Activated naive CD4-positive, alpha-beta T cell treated with Interleukin-2 at 50 U/mL for 16 hours (primary cell): ENCODE measurements at regions not wholly inside any gene's neighbourhood (a gene's known extent, or its start where the extent isn't known, plus 50 kb on each side); places are given as distances from the start of the nearest gene placed in this dataset.
"Not testable (repeated sequence)": the region's sequence is repeated elsewhere in the genome, so short reads cannot be mapped to it uniquely, and the experiment has no call there.

ENCODE experiments used
- DNase-seq: peaks from one replicate; pipeline ENCODE4 v3.0.0-alpha.2; 2020

DNA sequence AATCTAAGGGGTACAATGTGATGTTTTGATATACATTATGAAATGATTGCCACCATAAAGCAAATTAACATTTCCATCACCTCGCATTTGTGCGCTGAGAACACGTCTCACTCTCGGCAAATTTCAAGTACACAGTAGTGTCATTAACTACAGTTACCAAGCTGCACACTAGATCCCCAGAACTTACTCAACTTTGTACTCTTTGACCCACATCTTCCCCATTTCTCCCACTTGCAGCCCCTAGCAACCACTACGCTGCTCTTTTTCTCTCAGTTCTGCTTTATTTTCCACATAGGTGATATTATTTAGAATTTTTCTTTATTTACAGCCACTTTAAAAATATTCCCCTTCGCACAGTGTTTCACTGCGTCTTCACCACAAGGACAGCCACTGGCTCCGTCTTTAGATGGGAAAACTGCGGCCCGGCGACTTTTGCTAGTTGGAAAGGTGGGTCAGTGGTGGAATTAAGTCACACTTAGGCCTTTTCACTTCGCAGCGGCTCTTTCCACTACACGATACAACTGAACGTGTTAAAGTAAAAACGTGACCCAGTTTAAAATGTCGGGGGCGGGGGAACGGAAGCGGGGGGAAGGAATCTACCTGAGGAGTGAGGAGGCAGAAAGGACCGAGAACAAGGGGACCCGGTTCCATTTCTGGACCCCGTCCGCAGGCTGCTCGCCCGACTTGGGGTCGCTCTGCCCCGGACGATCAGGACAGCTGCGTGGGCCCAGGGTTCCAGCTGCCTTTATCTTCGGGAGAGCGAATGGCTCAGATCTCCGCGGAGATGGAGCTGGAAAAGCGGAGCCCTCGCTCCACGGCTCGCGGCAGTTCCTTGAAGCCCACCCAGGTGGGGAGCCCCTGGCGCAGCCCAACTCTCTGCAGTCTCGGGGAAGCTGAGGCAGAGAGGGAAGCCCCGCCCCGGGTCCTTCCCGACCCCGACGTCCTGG, 486.1 kb downstream of the UQCRFS1 start:
- no peak for DNase-seq

DNA sequence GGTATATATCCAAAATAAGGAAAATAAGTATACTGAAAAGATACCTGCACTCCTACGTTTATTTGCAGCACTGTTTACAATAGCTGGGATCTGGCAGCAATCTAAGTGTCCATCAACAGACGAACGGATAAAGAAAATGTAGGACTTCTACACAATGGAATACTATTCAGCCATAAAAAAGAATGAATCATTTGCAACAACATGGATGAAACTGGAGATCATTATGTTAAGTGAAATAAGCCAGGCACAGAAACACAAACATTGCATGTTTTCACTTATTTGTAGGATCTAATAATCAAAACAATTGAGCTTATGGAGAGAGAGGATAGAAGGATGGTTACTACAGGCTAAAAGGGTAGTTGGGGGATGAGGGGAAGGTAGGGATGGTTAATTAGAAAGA, 494.0 kb downstream of the UQCRFS1 start:
- DNase-seq: no peak

GRCh38 chr19:28715157-28715556, 497.8 kb downstream of the UQCRFS1 start:
- DNase-seq: no peak

GRCh38 chr19:28711411-28711810, 501.5 kb downstream of the UQCRFS1 start:
- no peak for DNase-seq

- no peak for DNase-seq
Observed at GRCh38 chr19:28710278-28710677, 502.7 kb downstream of the UQCRFS1 start.

GRCh38 chr19:28706693-28707092, 506.3 kb downstream of the UQCRFS1 start:
- DNase-seq: no peak

DNA sequence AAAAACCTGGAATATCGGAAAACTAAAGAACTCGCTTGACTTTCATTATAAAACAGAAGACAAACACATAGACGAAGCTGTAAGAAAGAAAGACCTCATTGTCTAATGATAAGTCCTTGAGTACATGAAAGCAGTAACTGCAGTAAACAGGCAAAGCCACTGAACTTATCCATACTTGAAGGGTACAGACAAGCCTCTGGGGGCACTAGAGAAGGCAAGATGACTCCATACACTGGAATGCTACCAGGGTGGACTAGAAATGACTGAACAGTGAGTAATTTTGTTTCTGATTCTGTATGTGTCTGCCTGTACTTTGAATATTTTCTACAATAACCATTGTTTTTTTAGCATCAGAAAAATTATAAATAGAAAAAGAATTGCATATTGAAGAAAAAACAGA, 507.9 kb downstream of the UQCRFS1 start:
- no peak for DNase-seq

GRCh38 chr19:28703400-28703956, 509.5 kb downstream of the UQCRFS1 start:
- no peak for DNase-seq

DNA sequence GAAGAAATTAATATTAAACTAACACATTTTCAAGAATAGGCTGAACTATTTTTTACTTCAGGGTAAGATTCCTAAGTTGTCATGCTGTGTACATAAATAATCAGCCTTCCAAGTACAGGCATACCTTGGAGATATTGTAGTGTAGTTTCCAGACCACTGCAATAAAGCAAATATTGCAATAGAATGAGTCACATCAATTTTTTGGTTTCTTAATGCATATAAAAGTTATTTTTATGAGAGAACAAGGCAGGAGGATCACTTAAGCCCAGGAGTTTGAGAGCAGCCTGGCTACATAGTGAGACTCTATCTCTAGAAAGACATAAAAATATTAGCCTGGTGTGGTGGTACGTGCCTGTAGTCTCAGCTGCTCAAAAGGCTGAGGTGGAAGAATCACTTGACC, 511.5 kb downstream of the UQCRFS1 start:
- no peak for DNase-seq

GRCh38 chr19:28700176-28700575, 512.8 kb downstream of the UQCRFS1 start:
- DNase-seq: no peak

DNA sequence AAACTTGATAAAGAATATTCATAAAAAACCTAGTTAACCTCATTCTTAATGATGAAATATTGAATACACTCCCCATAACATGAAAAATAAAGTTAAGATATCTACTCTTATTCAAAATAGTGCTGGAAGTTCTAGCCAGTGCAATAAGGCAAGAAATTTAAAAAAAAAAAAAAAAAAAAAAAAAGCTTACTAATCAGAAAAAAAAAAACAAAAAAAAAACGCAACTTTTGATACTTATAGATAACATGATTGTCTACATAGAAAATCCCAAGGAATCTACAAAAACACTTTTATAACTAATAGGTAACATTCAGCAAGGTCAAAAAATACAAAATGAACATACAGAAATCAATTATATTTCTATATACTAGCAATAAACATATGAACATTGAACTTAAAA, 515.6 kb downstream of the UQCRFS1 start:
- DNase-seq: no peak

DNA sequence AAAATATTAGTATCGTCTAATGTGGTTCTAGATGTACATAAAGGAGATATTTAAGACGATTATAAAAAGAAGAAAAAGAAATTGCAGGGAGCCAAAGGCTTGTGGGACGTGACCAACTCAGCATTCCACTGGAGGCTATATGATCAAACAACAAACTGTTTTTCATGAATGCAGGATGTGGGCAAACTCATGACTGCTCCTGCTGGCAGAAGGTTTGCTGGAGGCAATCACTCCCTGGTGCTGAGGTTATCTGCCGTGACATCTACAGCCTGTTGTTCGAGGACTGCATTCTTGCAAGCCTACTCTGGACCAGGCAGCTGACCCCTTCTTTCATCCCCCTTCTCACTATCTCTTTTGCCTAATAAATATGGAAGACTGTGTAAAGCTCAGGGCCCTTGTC, 518.1 kb downstream of the UQCRFS1 start:
- no peak for DNase-seq

DNA sequence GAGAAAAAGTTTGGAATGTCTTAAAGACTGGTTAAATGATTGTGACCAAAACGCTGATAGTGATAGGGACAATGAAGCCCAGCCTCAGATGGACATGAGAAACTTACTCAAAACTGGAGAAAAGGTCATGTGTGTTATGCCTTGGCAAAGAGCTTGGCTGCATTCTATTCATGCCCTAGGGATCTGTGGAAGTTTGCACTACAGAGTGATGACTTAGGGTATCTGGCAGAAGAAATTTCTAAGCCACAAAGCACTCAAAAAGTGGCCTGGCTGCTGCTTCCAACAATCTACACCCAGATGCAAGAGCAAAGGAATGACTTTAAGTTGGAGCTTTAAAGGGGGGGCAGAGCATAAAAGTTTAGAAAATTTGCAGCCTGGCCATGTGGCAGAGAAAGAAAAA, 521.3 kb downstream of the UQCRFS1 start:
- no peak for DNase-seq

GRCh38 chr19:28689464-28689863, 523.5 kb downstream of the UQCRFS1 start:
- DNase-seq: not testable (repeated sequence)

- DNase-seq: no peak
Observed at GRCh38 chr19:28687296-28687695, 525.7 kb downstream of the UQCRFS1 start.

DNA sequence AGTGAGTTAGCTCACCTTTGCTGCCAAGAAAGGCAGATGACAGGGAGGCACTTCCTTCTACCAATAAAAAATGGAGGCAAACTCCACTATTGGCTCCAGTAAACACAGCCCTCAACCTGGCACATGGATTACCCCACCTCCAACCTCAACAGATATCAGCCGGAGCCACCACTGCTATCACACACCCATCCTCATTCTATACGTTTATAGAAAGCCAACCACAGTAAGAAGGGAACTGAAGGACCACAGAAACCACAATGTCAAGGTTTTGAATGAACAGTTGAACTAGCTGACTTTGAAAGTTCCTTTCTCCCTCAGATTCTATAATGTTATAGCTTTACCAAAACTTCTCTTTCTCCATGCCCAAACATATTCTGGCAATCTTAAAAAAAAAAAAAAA, 526.2 kb downstream of the UQCRFS1 start:
- no peak for DNase-seq

DNA sequence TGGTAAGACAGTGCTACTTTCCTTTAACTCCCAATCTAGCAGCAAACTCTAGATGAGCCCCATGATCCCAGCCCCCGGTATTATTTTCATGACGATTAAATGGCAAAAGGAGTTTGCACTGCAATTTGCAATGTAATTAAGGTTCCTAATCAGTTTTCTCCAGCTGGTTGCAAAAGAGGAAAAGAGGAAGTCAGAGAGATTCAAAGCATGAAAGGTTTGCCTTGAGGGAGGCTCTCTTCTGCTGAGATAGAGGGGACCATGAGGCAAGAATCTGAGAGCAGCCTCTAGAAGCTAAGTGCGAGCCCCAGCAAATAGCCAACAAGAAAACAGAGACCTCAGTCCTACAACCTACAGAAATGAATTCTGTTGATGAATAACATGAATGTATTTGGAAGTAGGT, 527.1 kb downstream of the UQCRFS1 start:
- no peak for DNase-seq

DNA sequence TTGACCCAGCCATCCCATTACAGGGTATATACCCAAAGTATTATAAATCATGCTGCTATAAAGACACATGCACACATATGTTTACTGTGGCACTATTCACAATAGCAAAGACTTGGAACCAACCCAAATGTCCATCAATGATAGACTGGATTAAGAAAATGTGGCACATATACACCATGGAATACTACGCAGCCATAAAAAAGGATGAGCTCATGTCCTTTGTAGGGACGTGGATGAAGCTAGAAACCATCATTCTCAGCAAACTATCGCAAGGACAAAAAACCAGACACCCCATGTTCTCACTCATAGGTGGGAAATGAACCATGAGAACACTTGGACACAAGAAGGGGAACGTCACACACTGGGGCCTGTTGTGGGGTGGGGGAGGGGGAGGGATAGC, 527.9 kb downstream of the UQCRFS1 start:
- DNase-seq: not testable (repeated sequence)

- no peak for DNase-seq
Observed at GRCh38 chr19:28680111-28680510, 532.8 kb downstream of the UQCRFS1 start.

- no peak for DNase-seq
Observed at GRCh38 chr19:28670836-28671235, 542.1 kb downstream of the UQCRFS1 start.

DNA sequence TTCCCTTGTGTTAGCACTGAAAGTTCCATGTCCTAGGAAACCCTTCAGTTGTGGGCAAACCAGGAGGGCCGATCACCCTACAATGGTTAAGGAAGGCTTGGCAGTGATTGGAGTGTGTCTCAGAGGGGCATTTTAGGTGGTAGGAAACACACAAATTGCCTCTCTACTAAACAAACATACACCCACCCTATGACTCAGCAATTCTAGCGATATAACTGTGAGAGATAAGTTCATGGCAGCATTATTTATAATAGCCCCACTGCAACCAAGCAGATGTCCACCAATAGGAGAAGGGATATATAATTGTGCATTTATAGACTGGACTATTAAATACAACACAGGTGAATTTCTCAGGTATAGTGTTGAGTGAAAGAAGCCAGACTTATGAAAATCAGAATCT, 543.1 kb downstream of the UQCRFS1 start:
- DNase-seq: no peak

- no peak for DNase-seq
Observed at GRCh38 chr19:28667348-28667977, 545.5 kb downstream of the UQCRFS1 start.

- no peak for DNase-seq
Observed at GRCh38 chr19:28665748-28666147, 547.2 kb downstream of the UQCRFS1 start.

GRCh38 chr19:28656644-28657043, 556.3 kb downstream of the UQCRFS1 start:
- no peak for DNase-seq
